Right lung (tissue), 2 donors: ENCODE measurements at regions not wholly inside any gene's neighbourhood (a gene's known extent, or its start where the extent isn't known, plus 50 kb on each side); places are given as distances from the start of the nearest gene placed in this dataset.

Experiments
- DNase-seq, 2 donors: peaks; one replicate each; pipeline ENCODE4 v3.0.0-alpha.2; 2013

- DNase-seq = no peak
Observed at GRCh38 chr2:120548627-120549608, 186.8 kb upstream of the GLI2 start.

- no peak for DNase-seq
Observed at GRCh38 chr2:120549841-120550240, 185.8 kb upstream of the GLI2 start.

DNA sequence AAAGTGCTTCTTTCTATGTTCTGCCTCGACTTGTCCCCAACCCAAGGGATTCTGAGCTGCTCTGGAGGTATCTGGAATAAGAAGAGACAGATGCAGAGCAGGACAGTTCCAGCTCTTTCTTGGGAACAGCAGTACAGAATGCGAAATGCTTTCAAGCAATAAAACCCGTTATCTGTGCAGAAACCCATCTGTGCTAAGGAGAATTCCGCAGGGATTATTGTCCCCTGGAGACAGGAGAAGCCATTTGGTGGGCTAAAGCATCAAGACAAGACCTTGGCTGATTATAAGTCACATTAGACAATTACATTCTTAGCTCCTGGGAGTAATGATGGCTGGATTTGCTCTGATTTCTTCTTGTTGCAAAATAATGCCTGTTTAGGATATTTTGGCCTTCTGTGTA lies 185.4 kb upstream of the GLI2 start:
- no peak for DNase-seq

GRCh38 chr2:120550893-120551446 lies 184.7 kb upstream of the GLI2 start:
- DNase-seq = no peak

- no peak for DNase-seq
Observed at GRCh38 chr2:120551522-120551921, 184.1 kb upstream of the GLI2 start.

- DNase-seq = no peak
Observed at GRCh38 chr2:120552079-120552478, 183.6 kb upstream of the GLI2 start.

DNA sequence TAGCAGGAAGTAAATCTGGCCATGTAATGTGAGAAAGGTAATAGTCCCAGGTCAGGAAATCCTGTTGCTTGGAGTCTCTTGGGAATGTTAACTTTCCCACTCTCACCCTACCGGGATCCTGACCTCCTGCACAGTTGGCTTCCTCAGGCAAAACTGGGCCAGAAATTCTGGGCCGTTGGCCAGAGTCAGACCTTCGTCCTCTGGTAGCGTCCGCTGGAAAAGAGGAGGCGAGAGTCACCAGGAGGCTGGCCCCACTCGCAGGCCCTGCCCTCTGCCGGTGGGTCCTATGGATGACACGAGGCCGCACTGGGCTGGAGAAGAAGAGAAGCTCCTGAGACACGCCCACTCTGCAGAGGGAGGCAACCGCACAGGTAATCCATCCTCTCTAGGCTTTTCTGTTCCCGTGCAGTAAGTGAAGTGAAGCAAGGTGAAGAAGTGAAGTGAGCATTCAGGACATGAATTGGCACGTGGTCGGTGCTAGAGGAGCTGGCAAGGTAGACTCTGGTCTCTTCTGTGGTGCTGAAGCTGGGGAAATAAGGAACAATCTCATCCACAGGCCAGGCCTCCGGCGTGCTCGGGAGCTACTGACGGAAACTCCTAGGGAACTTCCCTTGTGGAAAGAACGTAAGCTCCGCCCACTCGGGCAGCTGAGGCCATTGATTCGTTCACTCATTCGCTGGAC lies 182.7 kb upstream of the GLI2 start:
- peak; percentile 46 to 51 for DNase-seq

- DNase-seq = no peak
Observed at GRCh38 chr2:120554625-120555032, 181.0 kb upstream of the GLI2 start.

GRCh38 chr2:120555092-120555491 lies 180.6 kb upstream of the GLI2 start:
- no peak for DNase-seq

- DNase-seq = no peak
Observed at GRCh38 chr2:120556911-120557310, 178.8 kb upstream of the GLI2 start.

DNA sequence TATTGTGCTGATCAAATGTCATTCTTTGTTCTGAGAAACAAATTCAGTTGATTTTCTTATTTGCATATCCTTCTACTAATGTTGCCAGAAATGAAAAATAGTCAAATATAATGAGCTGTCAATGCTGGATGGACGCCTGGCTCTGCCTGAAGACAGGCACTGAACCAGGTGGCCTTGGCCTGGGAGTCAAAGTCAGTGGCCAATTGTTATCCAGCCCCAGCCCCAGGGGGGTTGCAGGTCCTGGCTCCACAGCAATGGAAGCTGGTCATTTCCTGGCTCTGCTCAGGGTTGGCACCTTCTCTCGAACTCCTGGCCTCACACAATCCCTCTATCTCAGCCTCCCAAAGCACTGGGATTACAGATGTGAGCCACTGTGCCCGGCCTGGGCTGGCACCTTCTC lies 176.8 kb upstream of the GLI2 start:
- DNase-seq = no peak

DNA sequence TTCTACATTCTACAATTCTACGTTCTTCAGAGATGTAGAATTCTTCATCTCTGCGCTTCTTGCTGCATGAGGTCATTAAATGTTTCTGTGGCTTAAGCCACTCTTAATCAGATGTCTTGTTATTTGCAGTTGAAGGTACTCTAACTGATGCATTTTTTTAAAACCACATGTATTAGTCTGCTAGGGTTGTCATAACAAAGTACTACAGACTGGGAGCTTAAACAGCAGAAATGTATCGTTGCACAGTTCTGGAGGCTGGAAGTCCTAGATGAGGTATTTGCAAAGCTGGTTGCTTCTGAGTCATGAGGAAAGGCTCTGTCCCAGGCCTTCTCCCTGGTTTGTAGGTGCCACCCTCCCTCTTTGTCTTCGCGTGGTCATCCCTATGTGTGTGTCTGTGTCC lies 176.3 kb upstream of the GLI2 start:
- no peak for DNase-seq

GRCh38 chr2:120560330-120560729 lies 175.3 kb upstream of the GLI2 start:
- no peak for DNase-seq

GRCh38 chr2:120561379-120562035 lies 174.2 kb upstream of the GLI2 start:
- DNase-seq = no peak

DNA sequence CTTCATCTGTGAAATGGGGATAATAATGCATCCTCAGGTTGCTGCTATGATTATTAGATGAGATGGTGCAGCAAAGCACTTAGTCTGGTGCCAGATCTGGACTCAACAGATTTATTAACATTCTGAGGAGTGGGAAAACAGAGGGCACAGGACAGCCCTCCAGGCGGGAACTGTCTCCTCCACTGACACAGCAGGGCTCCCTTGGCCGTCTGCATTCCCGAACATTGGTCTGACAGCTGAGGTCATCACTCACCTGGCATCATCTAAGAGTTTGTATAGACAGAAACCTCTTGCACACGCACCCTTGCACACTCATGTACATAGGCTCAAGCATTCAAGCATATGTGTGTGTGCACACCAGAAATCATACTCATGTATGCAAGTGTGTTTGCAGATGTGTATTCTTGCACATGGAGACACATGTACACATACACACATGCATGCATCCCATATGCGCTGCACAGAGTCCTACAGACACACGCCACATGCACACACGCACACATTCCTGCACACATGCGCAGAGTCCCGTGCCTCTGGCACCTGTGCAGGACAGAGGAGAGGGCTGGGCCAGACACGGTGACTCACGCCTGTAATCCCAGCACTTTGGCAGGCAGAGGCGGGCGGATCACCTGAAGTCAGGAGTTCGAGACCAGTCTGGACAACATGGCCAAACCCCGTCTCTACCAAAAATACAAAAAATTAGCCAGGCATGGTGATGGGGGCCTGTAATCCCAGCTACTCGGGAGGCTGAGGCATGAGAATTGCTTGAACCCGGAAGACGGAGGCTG lies 173.3 kb upstream of the GLI2 start:
- DNase-seq = no peak

DNA sequence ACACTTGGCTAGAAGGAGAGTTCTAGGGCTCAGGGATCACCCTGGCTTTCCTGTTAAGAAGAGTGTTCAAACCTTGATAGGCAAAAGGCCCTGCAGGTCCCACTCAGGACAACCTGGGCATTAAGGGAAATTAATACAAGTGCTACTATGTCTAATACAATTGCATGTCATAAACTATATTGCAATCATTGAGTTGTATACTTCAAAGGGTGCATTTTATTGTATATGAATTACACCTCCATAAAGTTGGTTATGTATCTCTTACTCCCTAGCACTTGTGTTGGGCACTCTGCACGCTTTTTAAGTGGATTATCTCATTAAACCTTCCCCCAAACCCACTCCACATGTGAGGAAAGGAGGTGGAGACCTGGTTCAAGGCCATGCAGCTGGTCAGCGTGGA lies 172.1 kb upstream of the GLI2 start:
- no peak for DNase-seq

DNA sequence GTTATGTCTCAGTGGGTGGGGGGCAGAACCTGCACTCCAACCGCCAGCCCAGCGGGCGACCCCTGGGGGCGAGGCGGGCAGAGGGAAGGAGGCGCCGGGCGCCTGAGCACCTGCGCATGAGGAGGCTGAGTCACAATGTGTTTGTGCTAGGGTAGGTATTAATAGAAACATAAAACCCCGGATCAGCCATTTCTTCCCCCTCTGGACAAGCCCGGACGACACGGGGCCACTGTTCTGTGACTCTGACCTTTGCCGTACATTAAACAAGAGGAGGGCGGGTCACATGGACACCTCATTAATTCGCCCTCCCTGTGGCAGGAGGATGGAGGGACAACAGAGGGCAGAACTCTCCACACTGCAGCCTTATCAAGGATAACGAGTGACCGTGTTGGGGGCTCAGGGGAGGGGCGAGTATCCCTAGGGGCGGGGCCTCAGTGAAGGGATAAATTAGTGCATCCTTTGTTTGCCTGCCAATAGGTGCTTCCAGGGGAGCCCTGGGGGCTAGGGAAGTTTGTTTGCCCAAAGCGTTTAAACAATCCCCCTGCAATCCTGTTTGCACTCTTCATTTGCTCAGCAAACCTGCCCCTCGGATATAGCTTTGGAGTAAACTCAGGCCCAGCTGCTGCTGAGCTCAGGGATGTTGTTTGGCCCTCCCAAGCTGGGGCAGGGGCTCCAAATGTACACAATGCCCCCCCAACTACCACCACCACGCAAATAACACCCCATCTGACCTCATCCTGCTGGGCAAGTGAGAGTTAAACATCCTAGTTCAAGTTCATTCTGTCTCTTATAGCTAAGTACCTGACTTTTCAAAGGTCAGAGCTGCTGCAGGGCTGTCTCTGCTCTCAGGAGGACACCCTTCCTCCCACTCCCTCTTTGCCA lies 171.2 kb upstream of the GLI2 start:
- DNase-seq = no peak

DNA sequence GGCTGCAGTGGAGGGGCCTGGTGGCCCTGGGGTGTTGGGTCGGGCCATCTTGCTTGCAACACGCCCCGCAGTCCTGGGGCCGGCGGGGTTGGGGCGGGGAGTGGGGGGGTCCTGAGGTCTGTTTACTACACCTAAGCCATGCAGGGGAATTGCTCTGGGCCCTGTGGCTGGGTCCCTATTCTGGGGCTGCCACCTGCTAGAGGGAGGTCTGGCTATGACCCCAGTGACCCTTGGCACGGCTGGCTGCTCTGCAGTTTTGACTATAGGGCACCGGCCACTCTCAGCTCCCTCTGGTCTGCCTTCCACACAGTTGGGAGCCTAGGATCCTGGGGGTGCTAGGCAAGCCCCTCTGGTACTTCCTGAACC lies 170.6 kb upstream of the GLI2 start:
- no peak for DNase-seq

GRCh38 chr2:120565929-120566328 lies 169.7 kb upstream of the GLI2 start:
- DNase-seq = no peak

- DNase-seq = no peak
Observed at GRCh38 chr2:120566331-120567035, 169.2 kb upstream of the GLI2 start.
